WI38 (cell line): ENCODE measurements at regions not wholly inside any gene's neighbourhood (a gene's known extent, or its start where the extent isn't known, plus 50 kb on each side); places are given as distances from the start of the nearest gene placed in this dataset.

Source experiments
- H3K4me3 ChIP-seq: 2 replicates; pipeline ENCODE4 v1.5.1; 2011; ENCODE audit warnings: low read depth, mild to moderate bottlenecking, control low read depth, low read length
- CTCF ChIP-seq: IDR thresholded peaks from 2 replicates; pipeline ENCODE4 v1.5.1; 2012; ENCODE audit warnings: low read depth, mild to moderate bottlenecking, control low read depth, low read length

DNA sequence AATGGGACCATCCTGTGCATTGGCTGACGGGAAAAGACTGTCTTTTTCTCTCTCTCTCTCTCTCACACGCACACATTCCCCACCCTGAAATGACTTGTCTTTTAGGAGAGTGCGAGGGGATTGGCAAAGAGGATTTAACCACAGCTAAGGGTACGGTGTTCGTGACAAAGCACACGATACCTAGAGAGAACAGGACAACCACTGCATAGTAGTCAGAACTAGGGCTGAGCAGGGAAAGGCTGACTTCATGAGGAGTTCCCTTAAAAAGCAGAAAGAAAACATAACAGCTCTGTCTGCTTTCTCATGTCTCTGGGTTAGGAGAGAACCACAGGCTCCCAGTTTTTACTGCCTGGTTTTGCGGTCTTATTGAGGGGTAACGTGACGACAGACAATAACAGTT, 742.8 kb upstream of the SOX9 start:
- no peak overlapping the region for H3K4me3 ChIP-seq
- TF ChIP-seq CTCF, result no peak

DNA sequence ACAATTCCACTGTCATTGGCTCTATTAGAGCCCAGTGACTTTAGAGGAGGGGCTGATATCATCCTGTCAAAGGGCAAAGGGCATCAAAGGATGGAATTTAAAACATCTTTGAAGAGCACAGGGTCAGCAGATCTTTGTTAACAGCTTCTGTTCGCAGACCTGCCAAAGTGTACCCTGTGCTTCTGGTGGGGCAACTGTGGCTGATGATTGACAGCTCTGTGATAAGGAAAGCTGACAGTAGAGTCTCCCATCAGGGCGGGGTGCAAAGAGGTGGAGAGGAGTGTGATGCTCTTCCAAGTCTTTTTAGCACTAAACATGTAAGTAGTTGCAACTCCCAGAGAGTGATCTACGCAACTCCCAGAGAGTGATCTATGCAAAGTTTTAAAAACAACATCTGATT, 742.1 kb upstream of the SOX9 start:
- no peak overlapping the region for H3K4me3 ChIP-seq
- TF ChIP-seq CTCF, result no peak

DNA sequence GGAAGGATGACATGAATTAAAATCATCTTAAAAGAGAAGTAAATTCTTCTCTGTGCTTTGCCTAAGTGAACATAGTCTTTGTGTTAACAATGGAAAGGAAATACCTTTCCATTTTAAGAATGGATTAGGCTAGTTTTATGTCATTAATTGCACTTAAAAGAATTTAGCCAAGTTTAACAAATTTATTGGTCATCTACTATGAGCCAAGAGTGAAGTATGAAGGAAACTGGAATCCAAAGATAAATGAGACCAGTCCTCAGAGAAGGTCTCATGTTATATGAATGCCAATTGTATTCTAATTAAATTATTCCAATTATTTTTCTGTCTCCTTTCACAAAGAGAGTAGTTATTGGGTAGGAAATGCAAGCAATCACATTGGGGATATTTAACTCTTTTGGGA, 741.3 kb upstream of the SOX9 start:
- TF ChIP-seq CTCF, result no peak
- no peak overlapping the region for H3K4me3 ChIP-seq

DNA sequence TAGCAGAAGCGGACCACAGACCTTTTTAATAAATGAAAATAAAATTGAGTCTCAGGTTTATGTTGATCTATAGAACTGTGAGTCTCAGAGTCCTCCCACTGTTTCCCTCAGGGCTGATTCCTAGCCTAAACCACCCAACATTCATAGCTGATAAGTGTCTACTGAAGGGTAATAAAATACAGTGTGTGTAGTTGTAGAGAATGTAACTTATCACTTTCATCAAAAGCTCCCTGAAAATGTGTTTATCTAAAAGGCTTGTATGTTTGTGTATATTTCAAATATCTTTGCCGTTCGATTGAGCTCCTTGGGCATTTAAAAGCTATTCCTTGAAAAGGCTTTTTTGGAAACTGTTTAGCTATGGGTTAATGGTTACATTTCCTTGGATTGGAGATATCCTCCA, 740.3 kb upstream of the SOX9 start:
- TF ChIP-seq CTCF, result no peak
- H3K4me3 ChIP-seq, result no peak overlapping the region

- no peak for TF ChIP-seq CTCF
- H3K4me3 ChIP-seq, result no peak overlapping the region
Measured at GRCh38 chr17:71380936-71381335, 739.9 kb upstream of the SOX9 start.

GRCh38 chr17:71383091-71383490, 737.7 kb upstream of the SOX9 start:
- TF ChIP-seq CTCF, result no peak
- no peak overlapping the region for H3K4me3 ChIP-seq

GRCh38 chr17:71387456-71387855, 733.4 kb upstream of the SOX9 start:
- H3K4me3 ChIP-seq, result no peak overlapping the region
- no peak for TF ChIP-seq CTCF
